IMR-90 (cell line): ENCODE measurements at regions not wholly inside any gene's neighbourhood (a gene's known extent, or its start where the extent isn't known, plus 50 kb on each side); places are given as distances from the start of the nearest gene placed in this dataset.

Experiments used
- ATAC-seq: fragments of 200-7000 bp; cut with Tn5 transposase; 2 replicates; pipeline ENCODE4 v1.9.1; 2020; ENCODE audit warnings: low read depth, mild to moderate bottlenecking, moderate library complexity
- BruUV-seq: library from RNA; stranded (reverse); fragments of 400-500 nt; replicated peaks from 2 replicates; lab custom pipeline; 2021; lab: Mats Ljungman, UMichigan
- CTCF ChIA-PET: fragments of 300-600 bp; formaldehyde crosslinking; extraction: SDS; loops from one replicate; lab custom pipeline; 2021; ENCODE audit warnings: antibody characterized with exemption; lab: Yijun Ruan, JAX
- POLR2A ChIA-PET: fragments of 300-600 bp; sonication (Branson Sonifier 250); formaldehyde crosslinking; loops from one replicate; lab custom pipeline; 2022; ENCODE audit warnings: antibody characterized with exemption; ENCODE audit not compliant: unreplicated experiment; lab: Charles Lee
- DNase-seq: peaks from one replicate; pipeline ENCODE4 v3.0.0; 2013
- H2AFZ ChIP-seq: replicated peaks from 2 replicates; pipeline ENCODE3; 2013; ENCODE audit warnings: low read length, mild to moderate bottlenecking; ENCODE audit not compliant: poor library complexity
- H2AK5ac ChIP-seq: 2 replicates; pipeline ENCODE4 v1.6.1; 2013; ENCODE audit warnings: low read depth, low read length, inconsistent platforms
- H2AK9ac ChIP-seq: replicated peaks from 2 replicates; pipeline ENCODE3; 2013; ENCODE audit warnings: mild to moderate bottlenecking, low read depth, low read length, moderate library complexity; ENCODE audit not compliant: poor library complexity
- H2BK120ac ChIP-seq: 2 replicates; pipeline ENCODE4 v1.6.1; 2013; ENCODE audit warnings: low read depth, low read length, inconsistent platforms
- H2BK15ac ChIP-seq: 3 replicates; pipeline ENCODE4 v1.6.1; 2013; ENCODE audit warnings: low read depth, low read length, inconsistent platforms
- H2BK20ac ChIP-seq: 2 replicates; pipeline ENCODE4 v1.6.1; 2013; ENCODE audit warnings: low read depth, mild to moderate bottlenecking, inconsistent platforms, low read length, moderate library complexity
- H2BK5ac ChIP-seq: 2 replicates; pipeline ENCODE4 v1.6.1; 2013; ENCODE audit warnings: mild to moderate bottlenecking, low read depth, low read length, inconsistent platforms; ENCODE audit not compliant: poor library complexity, severe bottlenecking
- H3K14ac ChIP-seq: replicated peaks from 2 replicates; pipeline ENCODE4 v1.6.1; 2013; ENCODE audit warnings: low read depth, low read length, inconsistent platforms
- H3K18ac ChIP-seq: 2 replicates; pipeline ENCODE4 v1.6.1; 2013; ENCODE audit warnings: low read depth, low read length, control low read depth
- H3K23ac ChIP-seq: 2 replicates; pipeline ENCODE4 v1.6.1; 2013; ENCODE audit warnings: low read depth, low read length, inconsistent platforms
- H3K27ac ChIP-seq: 2 replicates; pipeline ENCODE4 v1.5.1; 2013; ENCODE audit warnings: mild to moderate bottlenecking, control low read depth, low read length; ENCODE audit not compliant: insufficient read depth
- H3K27me3 ChIP-seq: 2 replicates; pipeline ENCODE4 v1.6.1; 2013; ENCODE audit warnings: low read length; ENCODE audit not compliant: control insufficient read depth, insufficient read depth
- H3K36me3 ChIP-seq: 2 replicates; pipeline ENCODE4 v1.6.1; 2013; ENCODE audit warnings: low read length, mixed read lengths; ENCODE audit not compliant: control insufficient read depth, insufficient read depth
- H3K4ac ChIP-seq: 2 replicates; pipeline ENCODE4 v1.6.1; 2013; ENCODE audit warnings: low read depth, low read length, inconsistent platforms
- H3K4me1 ChIP-seq: 2 replicates; pipeline ENCODE4 v1.6.1; 2013; ENCODE audit warnings: low read length, mixed read lengths; ENCODE audit not compliant: control insufficient read depth, insufficient read depth
- H3K4me2 ChIP-seq: 2 replicates; pipeline ENCODE4 v1.6.1; 2013; ENCODE audit warnings: low read depth, mild to moderate bottlenecking, control low read depth, low read length, moderate library complexity
- H3K4me3 ChIP-seq: 2 replicates; pipeline ENCODE4 v1.5.1; 2013; ENCODE audit warnings: low read depth, mild to moderate bottlenecking, control low read depth, low read length, moderate library complexity; ENCODE audit not compliant: insufficient read depth
- H3K56ac ChIP-seq: 2 replicates; pipeline ENCODE4 v1.6.1; 2013; ENCODE audit warnings: low read length, inconsistent platforms; ENCODE audit not compliant: insufficient read depth; ENCODE audit errors: extremely low read depth
- H3K79me1 ChIP-seq, 2 experiments: 2 replicates each; pipeline ENCODE4 v1.6.1; 2013; ENCODE audit warnings: low read length in 2 of 2, inconsistent platforms in 1 of 2, low read depth in 1 of 2
- H3K9ac ChIP-seq: 2 replicates; pipeline ENCODE4 v1.6.1; 2013; ENCODE audit warnings: low read depth, low read length, control low read depth
- H3K9me1 ChIP-seq: 2 replicates; pipeline ENCODE4 v1.6.1; 2013; ENCODE audit warnings: low read length, inconsistent platforms; ENCODE audit not compliant: insufficient read depth
- H3K9me3 ChIP-seq: 2 replicates; pipeline ENCODE4 v1.6.1; 2013; ENCODE audit warnings: low read length; ENCODE audit not compliant: control insufficient read depth, insufficient read depth
- H4K20me1 ChIP-seq: 2 replicates; pipeline ENCODE4 v1.6.1; 2013; ENCODE audit warnings: low read length, inconsistent platforms; ENCODE audit not compliant: insufficient read depth
- H4K5ac ChIP-seq: 2 replicates; pipeline ENCODE4 v1.6.1; 2013; ENCODE audit warnings: mild to moderate bottlenecking, low read depth, low read length, control low read depth
- H4K8ac ChIP-seq, 2 experiments: 2 replicates each; pipeline ENCODE4 v1.6.1; 2013; ENCODE audit warnings: low read depth in 2 of 2, low read length in 2 of 2, control low read depth in 1 of 2, inconsistent platforms in 1 of 2
- H4K91ac ChIP-seq: 2 replicates; pipeline ENCODE4 v1.6.1; 2013; ENCODE audit warnings: low read depth, low read length, inconsistent platforms; ENCODE audit not compliant: insufficient read depth
- CHD1 ChIP-seq: IDR thresholded peaks from 2 replicates; pipeline ENCODE4 v1.6.1; 2012; ENCODE audit warnings: low read depth, low read length, improper control_type of control experiment
- MAFK ChIP-seq: IDR thresholded peaks from 2 replicates; pipeline ENCODE4 v1.6.1; 2012; ENCODE audit warnings: low read depth, low read length, improper control_type of control experiment
- NFE2L2 ChIP-seq: fragments of 150-350 bp; IDR thresholded peaks from 2 replicates; pipeline ENCODE4 v1.6.1; 2016; ENCODE audit warnings: low read depth, mild to moderate bottlenecking, low read length
- RFX5 ChIP-seq: IDR thresholded peaks from 2 replicates; pipeline ENCODE4 v1.8.0; 2012; ENCODE audit warnings: low read depth, mild to moderate bottlenecking, low read length, moderate library complexity
- SMC3 ChIP-seq: fragments of 150-350 bp; IDR thresholded peaks from 2 replicates; pipeline ENCODE4 v1.6.1; 2016; ENCODE audit warnings: low read depth, mild to moderate bottlenecking, antibody characterized with exemption, low read length, moderate library complexity
- WGBS, 2 experiments: methylation state at CpG; one replicate each; pipeline versions ENCODE4 v1.1.5 to v1.1.7; 2013; ENCODE audit warnings: missing lambda C conversion rate in 2 of 2; ENCODE audit not compliant: insufficient read length in 1 of 2; ENCODE audit errors: extremely low coverage in 2 of 2; 5-methylcytosine and 5-hydroxymethylcytosine counted together
- dilution Hi-C: fragments of 300-500 bp; cut with HindIII; formaldehyde crosslinking; loops from one replicate; pipeline ENCODE4 v1.14.3; 2018; ENCODE audit warnings: low sequenced_read_pairs; ENCODE audit not compliant: unreplicated experiment
- in situ Hi-C: fragments of 300-500 bp; cut with MboI; formaldehyde crosslinking; loops from 3 replicates; pipeline ENCODE4 v1.14.3; 2019; ENCODE audit warnings: low sequenced_read_pairs, inconsistent platforms, mixed read lengths
- intact Hi-C: fragments of 100-400 bp; cut with micrococcal nuclease; formaldehyde crosslinking; loops from 2 replicates; pipeline ENCODE4 v1.10.0; 2022
- TF ChIP-seq, protein P1 (sequence below): fragments of 150-350 bp; IDR thresholded peaks from 2 replicates; pipeline ENCODE4 v1.6.1; 2016; ENCODE audit warnings: low read depth, mild to moderate bottlenecking, low read length, moderate library complexity, borderline replicate concordance

DNA sequence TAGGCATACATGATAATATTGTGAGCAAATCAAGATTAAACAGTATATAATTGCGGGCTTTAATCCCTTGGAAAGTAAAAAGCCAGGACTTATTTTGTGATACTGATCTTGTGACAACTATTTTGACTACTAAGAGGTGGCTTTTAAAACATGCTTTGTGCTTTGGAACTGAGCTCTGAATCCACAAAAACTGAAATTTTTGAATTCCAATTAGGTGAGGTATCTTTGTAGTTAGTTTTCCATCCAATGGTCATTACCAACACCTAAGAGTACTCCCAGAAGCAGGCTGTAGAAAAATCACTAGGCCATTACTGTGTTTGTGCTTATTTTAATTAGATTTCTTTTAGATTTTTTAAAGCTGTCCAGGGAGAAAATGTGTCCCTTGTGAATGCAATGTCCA, 559.5 kb upstream of the WWC1 start:
- H3K27ac ChIP-seq, result no peak overlapping the region
- no peak overlapping the region for H2BK20ac ChIP-seq
- CTCF ChIA-PET, result interaction anchor here (0.9 to 1.5 kb wide), 3 partner anchors 9 to 12 kb away, joined by 3 read pairs; no protein-coding TSS in a partner anchor
- H2BK120ac ChIP-seq, result no peak overlapping the region
- H4K8ac ChIP-seq, result no peak overlapping the region; a peak in 1 of 4 replicates
- no peak overlapping the region for H2AK9ac ChIP-seq
- no peaks in the 10 kb centered on the region for H3K79me1 ChIP-seq
- H2AFZ ChIP-seq, result no peak overlapping the region
- no peak overlapping the region for H3K9ac ChIP-seq
- H3K4me3 ChIP-seq, result no peak overlapping the region
- intact Hi-C loops (no loop called here), dilution Hi-C loops (no loop called here), in situ Hi-C loops (no loop called here)
- H3K4me1 ChIP-seq, result peaks cover 3% of the 10 kb centered on the region
- H4K91ac ChIP-seq, result no peak overlapping the region
- no peaks in the 10 kb centered on the region for H3K27me3 ChIP-seq
- no peak overlapping the region for H3K4me2 ChIP-seq
- no peaks in the 10 kb centered on the region for H3K9me3 ChIP-seq
- no peak overlapping the region for H2BK5ac ChIP-seq
- DNase-seq, result no peak
- H4K5ac ChIP-seq, result no peak overlapping the region
- no peak overlapping the region for H3K56ac ChIP-seq
- ATAC-seq, result no peak
- no peaks in the 10 kb centered on the region for H3K36me3 ChIP-seq
- H2BK15ac ChIP-seq, result no peak overlapping the region
- H3K18ac ChIP-seq, result no peak overlapping the region
- BruUV-seq, result no TSS peak
- POLR2A ChIA-PET, result no interaction called here
- 0 out of 2 replicates have a peak, but pooled peaks cover 4% of the 10 kb centered on the region for H3K9me1 ChIP-seq
- no peaks in the 10 kb centered on the region for H4K20me1 ChIP-seq
- no peak overlapping the region for H2AK5ac ChIP-seq
- WGBS, 2 experiments, result no CpG with 5 or more reads among the region's 1 CpG
- H3K14ac ChIP-seq, result no peak overlapping the region
- TF ChIP-seq, protein P1, sequence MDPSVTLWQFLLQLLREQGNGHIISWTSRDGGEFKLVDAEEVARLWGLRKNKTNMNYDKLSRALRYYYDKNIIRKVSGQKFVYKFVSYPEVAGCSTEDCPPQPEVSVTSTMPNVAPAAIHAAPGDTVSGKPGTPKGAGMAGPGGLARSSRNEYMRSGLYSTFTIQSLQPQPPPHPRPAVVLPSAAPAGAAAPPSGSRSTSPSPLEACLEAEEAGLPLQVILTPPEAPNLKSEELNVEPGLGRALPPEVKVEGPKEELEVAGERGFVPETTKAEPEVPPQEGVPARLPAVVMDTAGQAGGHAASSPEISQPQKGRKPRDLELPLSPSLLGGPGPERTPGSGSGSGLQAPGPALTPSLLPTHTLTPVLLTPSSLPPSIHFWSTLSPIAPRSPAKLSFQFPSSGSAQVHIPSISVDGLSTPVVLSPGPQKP, result no peak
- TF ChIP-seq CHD1 (no peak), MAFK (no peak), SMC3 (no peak), RFX5 (no peak), NFE2L2 (no peak)
- H3K23ac ChIP-seq, result no peak overlapping the region
- H3K4ac ChIP-seq, result no peak overlapping the region
